ENCODE measurements at regions not wholly inside any gene's neighbourhood (a gene's known extent, or its start where the extent isn't known, plus 50 kb on each side); places are given as distances from the start of the nearest gene placed in this dataset.

GRCh38 chr3:74295479-74295878, 319.0 kb downstream of the CNTN3 start:
- no peak for TF ChIP-seq CTCF (IDR thresholded peaks at IDR 0.05)
- no peak for TF ChIP-seq POLR2A (IDR thresholded peaks at IDR 0.05)

Measured in Peyer's patch (tissue), 4 donors.